ENCODE measurements at regions not wholly inside any gene's neighbourhood (a gene's known extent, or its start where the extent isn't known, plus 50 kb on each side); places are given as distances from the start of the nearest gene placed in this dataset.

GRCh38 chr10:56082169-56082568 lies 278.9 kb downstream of the ZWINT start:
- no peak for DNase-seq (ENCODE audit: low spot score in 2 of 2)
- Histone ChIP-seq H3K9me3 (peaks cover 0 to 3% (median 0%) of the 10 kb centered on the region in 4 donors), H3K4me3 (no peak overlapping the region), H3K27ac (no peak overlapping the region), H3K36me3 (no peaks in the 10 kb centered on the region), H3K27me3 (no peaks in the 10 kb centered on the region), H3K4me1 (no peaks in the 10 kb centered on the region)
- 85 to 88% methylated on average over 3 of the region's 3 CpGs for WGBS, 2 donors
- TF ChIP-seq EP300 (IDR thresholded peaks at IDR 0.05) (no peak), CTCF (IDR thresholded peaks at IDR 0.05) (no peak), POLR2A (IDR thresholded peaks at IDR 0.05) (no peak)

GRCh38 chr10:56068473-56069263 lies 292.4 kb downstream of the ZWINT start:
- TF ChIP-seq EP300 (IDR thresholded peaks at IDR 0.05) = no peak
- TF ChIP-seq CTCF (IDR thresholded peaks at IDR 0.05) = no peak
- TF ChIP-seq POLR2A (IDR thresholded peaks at IDR 0.05) = no peak
- DNase-seq (ENCODE audit: low spot score in 2 of 2) = no peak
- no peak overlapping the region for H3K4me3 ChIP-seq

GRCh38 chr10:56068040-56068439 lies 293.0 kb downstream of the ZWINT start:
- no peak for TF ChIP-seq EP300 (IDR thresholded peaks at IDR 0.05)
- WGBS, 2 donors = 77% methylated on average over 2 of the region's 2 CpGs
- H3K27ac ChIP-seq = no peak overlapping the region
- H3K36me3 ChIP-seq = no peaks in the 10 kb centered on the region
- no peak for DNase-seq (ENCODE audit: low spot score in 2 of 2)
- no peaks in the 10 kb centered on the region for H3K4me1 ChIP-seq
- H3K4me3 ChIP-seq = no peak overlapping the region
- peaks cover 0 to 20% (median 0%) of the 10 kb centered on the region in 4 donors for H3K9me3 ChIP-seq
- H3K27me3 ChIP-seq = no peaks in the 10 kb centered on the region

More at GRCh38 chr10:56068473-56069263, 292.4 kb downstream of the ZWINT start:
- Histone ChIP-seq H3K36me3 (no peaks in the 10 kb centered on the region), H3K27me3 (no peaks in the 10 kb centered on the region), H3K27ac (no peak overlapping the region), H3K4me1 (no peaks in the 10 kb centered on the region), H3K9me3 (peaks cover 0 to 20% (median 0%) of the 10 kb centered on the region in 4 donors)
- WGBS, 2 donors = 82 to 93% methylated on average over 9 to 12 of the region's 12 CpGs

GRCh38 chr10:56063642-56064041 lies 297.4 kb downstream of the ZWINT start:
- DNase-seq (ENCODE audit: low spot score in 2 of 2) = no peak
- no peaks in the 10 kb centered on the region for H3K27me3 ChIP-seq
- no peak overlapping the region for H3K4me3 ChIP-seq
- TF ChIP-seq EP300 (IDR thresholded peaks at IDR 0.05) = no peak
- no peak for TF ChIP-seq POLR2A (IDR thresholded peaks at IDR 0.05)
- TF ChIP-seq CTCF (IDR thresholded peaks at IDR 0.05) = no peak
- H3K4me1 ChIP-seq = no peaks in the 10 kb centered on the region
- H3K27ac ChIP-seq = no peak overlapping the region
- 91 to 97% methylated on average over 1 of the region's 1 CpG for WGBS, 2 donors
- H3K9me3 ChIP-seq = peaks cover 0 to 17% (median 0%) of the 10 kb centered on the region in 4 donors
- H3K36me3 ChIP-seq = no peaks in the 10 kb centered on the region

- DNase-seq (ENCODE audit: low spot score in 2 of 2) = no peak
- no peak overlapping the region for H3K27ac ChIP-seq
- no peaks in the 10 kb centered on the region for H3K4me1 ChIP-seq
- TF ChIP-seq EP300 (IDR thresholded peaks at IDR 0.05) (no peak), CTCF (IDR thresholded peaks at IDR 0.05) (no peak), POLR2A (IDR thresholded peaks at IDR 0.05) (no peak)
- H3K27me3 ChIP-seq = no peaks in the 10 kb centered on the region
- H3K36me3 ChIP-seq = no peaks in the 10 kb centered on the region
- H3K4me3 ChIP-seq = no peak overlapping the region
- peaks cover 0 to 3% (median 0%) of the 10 kb centered on the region in 4 donors for H3K9me3 ChIP-seq
- 81 to 86% methylated on average over 2 of the region's 2 CpGs for WGBS, 2 donors
Measured at GRCh38 chr10:56057860-56058259, 303.2 kb downstream of the ZWINT start.

All from tibial nerve (tissue), 4 donors.